Superior temporal gyrus (tissue), 1 donor: ENCODE measurements at regions not wholly inside any gene's neighbourhood (a gene's known extent, or its start where the extent isn't known, plus 50 kb on each side); places are given as distances from the start of the nearest gene placed in this dataset.
"Not testable (repeated sequence)": the region's sequence is repeated elsewhere in the genome, so short reads cannot be mapped to it uniquely, and the experiment has no call there.

Source experiments
- DNase-seq: peaks from one replicate; pipeline ENCODE4 v3.0.0-alpha.2; 2016; ENCODE audit errors: extremely low spot score

DNA sequence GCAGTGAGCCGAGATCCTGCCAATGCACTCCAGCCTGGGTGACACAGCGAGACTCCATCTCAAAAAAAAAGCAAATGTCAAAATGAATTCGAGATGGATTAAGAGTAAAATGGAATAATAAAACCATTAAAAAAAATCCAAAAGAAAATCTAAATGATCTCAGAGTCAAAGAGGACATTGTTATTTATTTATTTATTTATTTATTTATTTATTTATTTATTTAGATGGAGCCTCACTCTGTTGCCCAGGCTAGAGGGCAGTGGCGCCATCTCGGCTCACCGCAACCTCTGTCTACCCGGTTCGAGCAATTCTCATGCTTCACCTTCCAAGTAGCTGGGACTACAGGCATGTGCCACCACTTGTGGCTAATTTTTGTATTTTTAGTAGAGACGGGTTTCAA, 349.2 kb downstream of the ANKRD30A start:
- no peak for DNase-seq

GRCh38 chr10:37473906-37474305, 348.5 kb downstream of the ANKRD30A start:
- DNase-seq, result no peak

DNA sequence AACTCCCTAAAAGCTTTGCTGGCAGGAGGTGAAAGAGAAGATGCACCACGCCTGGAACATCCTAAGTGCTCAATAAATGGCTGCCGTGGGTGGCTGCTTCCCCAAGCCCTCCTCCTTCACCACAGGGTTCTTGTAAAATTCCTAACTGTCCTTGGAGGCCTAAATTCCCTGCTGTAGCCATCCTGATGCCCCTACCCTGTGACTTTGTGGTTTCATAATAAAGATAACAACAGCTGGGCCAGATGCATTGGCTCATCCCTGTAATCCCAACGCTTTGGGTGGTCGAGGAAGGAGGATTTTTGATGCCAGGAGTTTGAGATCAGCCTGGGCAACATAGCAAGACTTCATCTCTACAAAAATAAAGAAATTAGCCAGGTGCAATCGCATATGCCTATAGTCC, 341.8 kb downstream of the ANKRD30A start:
- DNase-seq, result no peak

DNA sequence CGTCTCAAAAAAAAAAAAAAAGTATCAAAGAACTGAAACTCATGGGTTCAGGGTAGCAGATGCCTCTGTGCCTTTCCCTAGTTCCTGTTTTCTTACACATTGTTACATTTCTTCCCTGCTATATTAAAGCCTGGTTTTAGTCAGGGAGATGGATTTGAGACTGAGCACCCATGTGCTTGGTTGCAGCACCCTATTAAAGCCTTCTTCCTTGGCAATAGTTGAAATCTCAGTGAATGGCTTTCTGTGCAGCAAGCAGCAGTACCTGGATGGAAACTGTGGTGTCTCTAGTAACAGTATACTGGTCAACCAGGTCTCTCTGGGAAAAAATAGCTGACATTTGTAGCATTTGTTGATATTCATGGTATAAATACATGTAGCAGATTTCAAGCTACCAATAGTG, 331.1 kb downstream of the ANKRD30A start:
- DNase-seq, result no peak

- DNase-seq, result no peak
These were observed 322.8 kb downstream of the ANKRD30A start for GRCh38 chr10:37448161-37448560.

DNA sequence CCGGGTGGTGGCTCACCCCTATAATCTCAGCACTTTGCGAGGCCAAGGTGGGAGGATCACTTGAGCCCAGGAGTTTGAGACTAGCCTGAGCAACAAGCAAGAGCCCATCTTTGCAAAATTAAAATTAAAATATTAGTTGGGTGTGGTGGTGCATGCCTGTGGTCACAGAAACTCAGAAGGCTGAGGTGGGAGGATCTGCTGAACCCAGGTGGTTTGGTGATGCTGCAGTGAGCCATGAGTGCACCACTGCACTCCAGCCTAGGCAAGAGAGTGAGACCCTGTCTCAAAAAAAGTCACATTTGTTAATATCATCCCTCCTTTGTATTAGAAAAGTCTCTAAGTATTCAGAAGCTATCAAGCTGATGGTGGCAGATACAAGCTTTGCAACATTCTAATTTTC, 317.5 kb downstream of the ANKRD30A start:
- no peak for DNase-seq

DNA sequence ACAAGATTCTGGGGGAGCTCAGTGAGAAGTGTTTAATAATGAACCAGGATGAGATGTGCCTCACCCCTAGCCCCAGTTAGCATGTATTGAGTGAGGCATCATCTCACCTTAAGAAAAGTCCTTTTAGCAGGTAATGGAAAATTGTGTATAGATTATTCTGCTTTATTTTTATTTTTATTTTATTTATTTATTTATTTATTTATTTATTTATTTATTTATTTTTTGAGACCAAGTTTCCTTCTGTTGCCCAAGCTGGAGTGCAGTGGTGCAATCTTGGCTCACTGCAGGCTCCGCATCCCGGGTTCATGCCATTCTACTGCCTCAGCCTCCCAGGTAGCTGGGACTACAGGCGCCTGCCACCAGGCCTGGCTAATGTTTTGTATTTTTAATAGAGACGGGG, 315.8 kb downstream of the ANKRD30A start:
- DNase-seq, result not testable (repeated sequence)

DNA sequence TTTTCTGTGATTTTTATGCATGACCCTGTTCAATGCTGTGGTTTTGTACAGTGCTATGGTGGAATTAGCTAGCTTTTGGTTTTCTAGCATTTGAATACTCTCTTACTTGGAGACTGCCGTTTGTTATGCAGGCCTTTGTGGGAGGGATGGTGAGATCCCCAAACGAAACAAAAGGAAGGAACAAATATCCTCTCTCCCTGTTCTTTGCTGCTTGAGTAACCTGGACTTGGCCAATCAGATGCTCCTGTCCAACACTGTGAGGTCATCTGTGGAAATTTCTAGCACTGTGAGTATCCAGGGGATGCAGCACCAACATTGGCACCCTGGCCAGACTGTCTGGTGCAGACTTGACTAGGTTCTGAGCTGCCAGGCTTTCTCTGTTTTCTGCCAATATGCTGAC, 314.4 kb downstream of the ANKRD30A start:
- no peak for DNase-seq

DNA sequence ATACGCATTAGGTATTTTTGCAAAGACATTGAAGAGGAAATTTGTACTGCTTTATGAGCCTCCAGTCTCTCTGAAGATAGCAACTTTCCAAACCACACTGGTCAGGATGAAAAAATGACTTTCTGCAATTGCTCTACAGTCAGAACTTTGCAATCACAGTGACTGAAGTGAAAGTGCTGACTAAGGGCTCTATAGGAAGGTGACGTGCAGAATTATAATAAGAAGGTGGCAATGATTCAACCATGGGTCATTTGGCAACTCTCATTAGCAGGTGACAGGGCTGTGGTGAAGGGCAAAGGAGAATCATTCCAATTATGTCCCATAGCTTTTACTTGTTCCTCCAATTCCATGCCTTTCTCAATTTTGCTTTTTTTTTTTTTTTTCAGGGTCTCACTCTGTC, 311.0 kb downstream of the ANKRD30A start:
- DNase-seq, result no peak

GRCh38 chr10:37434091-37434490, 308.7 kb downstream of the ANKRD30A start:
- DNase-seq, result no peak
